Pons (tissue), 1 donor: ENCODE measurements at regions not wholly inside any gene's neighbourhood (a gene's known extent, or its start where the extent isn't known, plus 50 kb on each side); places are given as distances from the start of the nearest gene placed in this dataset.

ENCODE experiments used
- DNase-seq: peaks from one replicate; pipeline ENCODE4 v3.0.0-alpha.2; 2016; ENCODE audit warnings: low spot score

DNA sequence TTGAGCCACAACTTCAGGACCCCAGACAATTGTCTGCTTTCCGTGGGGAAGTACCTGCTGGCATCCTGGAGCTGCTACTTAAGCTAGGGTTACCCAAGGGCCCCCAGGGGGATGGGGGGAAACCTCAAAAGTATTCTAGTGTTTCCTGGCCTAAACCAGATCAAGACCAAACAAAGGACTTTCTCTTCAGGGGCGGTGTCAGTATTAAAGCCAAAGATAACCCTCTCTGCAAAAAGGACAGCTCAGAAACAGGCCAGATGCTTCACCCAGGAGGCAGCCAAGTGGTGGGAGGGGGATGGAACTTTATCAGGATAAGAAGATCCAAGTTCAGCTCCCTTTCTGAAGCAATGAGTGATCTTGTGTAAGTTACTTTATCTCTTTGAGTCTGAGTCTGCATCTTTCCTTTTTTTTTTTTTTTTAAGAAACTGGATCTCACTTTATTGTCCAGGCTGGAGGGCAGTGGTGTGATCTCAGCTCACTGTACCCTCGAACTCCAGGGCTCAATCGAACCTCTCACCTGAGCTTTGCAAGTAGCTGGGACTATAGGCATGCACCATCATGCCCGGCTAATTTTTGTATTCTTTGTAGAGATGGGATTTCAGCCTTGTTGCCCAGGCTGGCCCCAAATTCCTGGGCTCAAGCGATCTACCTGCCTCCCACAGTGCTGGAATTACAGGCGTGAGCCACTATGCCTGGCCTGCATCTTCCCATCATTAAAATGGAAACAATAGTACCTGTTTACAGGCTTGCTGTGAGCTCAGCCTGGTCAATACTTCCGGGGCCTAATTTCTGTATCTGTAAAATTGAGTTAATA is 151.8 kb upstream of the PTPRM start:
- DNase-seq: no peak

DNA sequence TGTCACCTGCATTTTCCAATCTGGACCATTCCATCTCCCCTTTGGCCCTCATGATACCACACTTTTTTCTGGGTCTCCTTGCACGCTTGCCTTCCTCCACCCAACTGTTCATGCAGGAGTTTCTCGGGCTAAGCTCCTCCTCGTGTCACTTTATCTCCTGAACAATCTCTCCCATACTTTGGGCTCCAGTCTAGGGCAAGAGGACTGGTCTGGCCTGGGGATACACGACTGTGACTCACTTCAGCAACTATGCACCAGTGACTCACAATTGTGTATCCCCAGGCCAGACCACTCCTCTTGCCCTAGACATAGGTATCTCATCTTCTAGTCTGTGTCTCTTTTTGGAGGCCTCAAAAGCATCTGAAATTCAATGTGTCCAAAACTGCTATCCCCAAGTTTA is 149.4 kb upstream of the PTPRM start:
- DNase-seq: no peak

DNA sequence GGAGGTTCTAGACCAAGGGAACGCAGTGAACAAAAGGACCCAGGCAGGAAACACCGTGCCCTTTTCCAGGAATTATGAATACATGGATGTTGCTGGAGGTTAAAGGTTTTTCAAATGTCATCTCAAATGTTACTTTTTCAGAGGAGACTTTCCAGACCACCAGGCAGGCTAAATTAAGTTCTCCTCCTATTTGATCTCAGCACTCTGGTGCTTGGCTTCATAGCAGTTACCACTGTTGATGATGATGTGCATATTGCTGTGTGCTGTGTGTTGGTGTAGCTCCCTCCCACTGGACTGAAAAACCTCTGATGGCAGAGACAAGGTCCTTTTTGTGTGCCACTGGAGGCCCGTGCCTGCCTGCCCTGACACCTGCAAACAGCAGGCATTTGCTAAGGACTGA is 137.3 kb upstream of the PTPRM start:
- no peak for DNase-seq

DNA sequence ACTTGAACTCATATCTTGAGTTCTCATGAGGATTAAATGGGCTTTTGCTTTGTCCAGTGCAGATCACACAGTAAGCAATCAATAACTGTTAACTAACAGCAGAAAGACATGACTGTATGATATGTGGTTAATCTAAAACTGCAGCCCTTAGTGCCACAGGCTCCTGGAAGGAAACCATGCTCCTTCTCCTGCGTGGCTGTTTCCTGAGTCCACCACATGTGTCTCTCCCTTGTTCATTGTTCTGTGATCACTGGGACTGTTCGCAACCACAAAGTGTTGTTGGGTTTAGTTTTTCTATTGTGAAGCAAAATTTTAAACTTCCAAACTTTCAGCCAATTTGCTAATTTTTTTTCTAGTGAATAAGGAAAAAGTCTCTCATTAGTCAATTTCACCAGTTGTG is 130.9 kb upstream of the PTPRM start:
- no peak for DNase-seq

DNA sequence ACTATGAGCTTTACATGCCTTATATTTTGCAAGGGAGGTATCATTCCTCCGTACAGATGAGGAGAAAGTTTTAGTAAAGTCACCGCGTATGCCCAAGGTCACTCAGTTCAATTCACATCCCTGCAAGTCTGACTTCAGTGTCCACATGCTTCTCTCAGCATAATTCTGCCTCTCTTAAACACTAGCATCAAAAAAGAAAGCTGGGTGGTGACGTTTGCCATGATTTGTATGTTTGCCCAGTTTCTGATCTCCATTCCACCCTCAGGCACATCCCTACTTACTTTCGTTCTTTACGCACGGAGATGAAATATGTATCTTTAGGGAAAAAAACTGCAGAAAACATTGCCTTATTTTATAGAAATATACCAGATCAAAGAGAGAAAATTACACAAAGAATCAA is 129.2 kb upstream of the PTPRM start:
- DNase-seq: no peak

DNA sequence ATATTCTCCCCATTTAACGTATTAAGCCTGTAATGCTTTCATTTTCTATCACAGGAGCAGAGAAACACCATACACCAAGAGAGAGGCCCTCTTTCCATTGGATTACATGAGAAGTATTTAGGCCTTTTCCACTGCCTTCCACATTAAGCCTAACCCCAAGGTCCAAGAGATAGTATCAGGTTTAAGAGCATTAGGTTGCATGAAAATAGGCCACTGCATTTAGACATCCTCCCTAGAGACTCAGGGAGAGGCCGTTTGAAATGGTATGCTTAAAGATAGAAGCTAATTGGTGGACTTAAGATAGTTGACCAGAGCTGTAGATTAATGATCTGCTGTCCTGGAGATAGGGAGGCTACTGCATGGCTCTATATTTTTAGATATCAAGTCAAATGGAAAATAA is 128.5 kb upstream of the PTPRM start:
- no peak for DNase-seq

DNA sequence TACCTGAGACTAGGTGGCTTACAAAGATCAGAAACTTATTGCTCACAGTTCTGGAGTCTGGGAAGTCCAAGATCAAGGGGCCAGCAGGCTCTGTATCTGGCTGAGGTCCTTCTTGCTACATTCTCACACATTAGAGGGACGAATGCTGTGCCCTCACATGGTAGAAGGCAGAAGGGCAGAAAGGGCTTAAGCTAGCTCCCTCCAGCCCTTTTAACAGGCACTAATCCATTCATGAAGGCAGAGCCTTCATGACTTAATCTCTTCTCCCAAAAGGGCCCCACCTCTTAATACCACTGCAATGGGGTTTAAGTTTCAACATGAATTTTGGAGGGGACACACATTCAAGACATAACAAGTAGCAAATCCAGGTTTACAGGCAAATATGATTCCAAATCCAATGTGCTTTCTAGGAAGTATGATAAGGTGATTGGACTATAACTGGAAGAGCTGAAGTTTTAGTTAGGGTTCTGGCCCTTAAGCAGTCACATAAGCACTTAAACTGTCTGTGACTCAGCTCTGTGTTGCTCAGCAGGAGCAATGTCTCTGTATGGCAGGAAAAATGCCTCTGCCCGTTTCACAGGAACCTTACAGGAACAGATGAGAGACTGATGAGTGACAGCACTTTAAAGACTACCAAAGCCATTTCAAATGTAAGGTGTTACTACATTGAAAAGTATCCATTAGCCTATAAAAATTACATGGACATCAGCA is 119.6 kb upstream of the PTPRM start:
- no peak for DNase-seq

DNA sequence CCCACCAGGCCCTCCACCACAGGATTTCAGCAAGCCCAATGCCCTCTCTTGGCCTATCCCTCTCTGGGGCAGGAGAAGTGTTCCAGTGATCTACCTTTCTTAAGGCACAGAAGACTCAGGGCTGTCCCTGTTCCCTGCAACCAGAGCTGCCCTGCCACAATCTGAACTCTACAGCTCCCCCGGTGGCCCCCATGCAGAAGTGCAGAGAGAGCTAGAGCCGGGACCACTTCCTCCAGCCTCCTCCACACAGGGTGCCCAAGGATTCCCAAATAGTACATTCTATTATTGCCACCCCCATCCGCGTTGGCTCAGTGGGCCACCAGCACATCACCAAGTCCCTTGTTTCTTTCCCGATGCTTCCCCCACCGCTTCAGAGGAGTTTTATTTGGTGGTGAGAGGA is 114.8 kb upstream of the PTPRM start:
- no peak for DNase-seq

DNA sequence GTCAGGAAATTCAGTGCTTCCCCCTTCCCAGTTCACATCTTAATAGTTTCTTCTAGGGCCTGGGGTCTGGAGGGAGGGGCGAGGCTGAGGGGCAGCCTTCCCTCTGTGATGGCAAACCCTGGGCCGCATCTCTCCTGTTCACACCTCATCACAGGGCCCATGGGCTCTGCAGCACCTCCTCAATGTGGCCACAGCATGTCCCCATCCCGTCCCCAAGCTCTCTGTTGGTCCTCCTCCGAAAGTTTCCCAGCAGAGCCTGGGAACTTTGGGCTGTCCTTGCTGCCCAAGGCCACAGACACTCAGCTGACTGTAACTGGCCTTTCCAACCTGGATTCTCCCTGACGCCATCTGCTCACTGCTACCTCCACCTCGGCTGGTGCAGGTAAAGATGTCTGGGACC is 112.7 kb upstream of the PTPRM start:
- DNase-seq: no peak

DNA sequence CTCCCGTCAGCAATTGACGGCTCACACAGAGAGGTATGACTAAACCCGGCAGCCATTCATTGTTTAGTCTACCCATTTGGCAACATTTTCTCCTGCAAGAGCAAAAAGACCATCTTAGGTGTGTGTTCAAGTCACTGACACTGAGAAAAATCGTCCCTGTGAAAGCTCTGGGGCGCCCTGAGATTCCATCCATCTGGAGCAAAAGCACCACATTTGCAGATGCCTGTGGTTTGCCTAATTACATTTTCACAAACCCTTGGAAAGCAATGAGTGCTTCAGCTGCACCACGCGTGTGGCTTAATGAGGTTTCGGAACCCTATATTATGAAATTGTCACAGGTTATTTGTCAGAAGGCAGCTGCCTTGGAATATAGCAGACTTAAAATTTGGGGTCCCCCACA is 110.7 kb upstream of the PTPRM start:
- no peak for DNase-seq

DNA sequence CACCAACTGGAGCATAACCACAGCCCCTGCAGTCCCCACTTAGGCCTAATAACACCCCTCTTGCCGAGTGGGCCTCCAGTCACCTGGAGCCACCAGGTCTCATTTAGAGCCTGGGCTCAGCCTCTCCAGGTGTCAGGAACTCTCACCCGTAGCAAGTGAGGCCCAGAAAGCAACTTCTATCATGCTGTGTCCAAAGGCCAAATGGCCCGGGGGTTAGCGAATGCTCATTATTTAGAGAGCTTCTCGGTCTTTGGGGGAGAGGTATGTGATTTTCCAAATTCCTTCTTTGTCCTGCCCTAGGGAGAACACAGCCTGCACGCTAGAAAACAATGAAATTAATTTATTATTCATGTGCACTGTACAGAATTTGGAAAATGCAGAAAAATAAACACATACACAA is 109.9 kb upstream of the PTPRM start:
- DNase-seq: no peak

DNA sequence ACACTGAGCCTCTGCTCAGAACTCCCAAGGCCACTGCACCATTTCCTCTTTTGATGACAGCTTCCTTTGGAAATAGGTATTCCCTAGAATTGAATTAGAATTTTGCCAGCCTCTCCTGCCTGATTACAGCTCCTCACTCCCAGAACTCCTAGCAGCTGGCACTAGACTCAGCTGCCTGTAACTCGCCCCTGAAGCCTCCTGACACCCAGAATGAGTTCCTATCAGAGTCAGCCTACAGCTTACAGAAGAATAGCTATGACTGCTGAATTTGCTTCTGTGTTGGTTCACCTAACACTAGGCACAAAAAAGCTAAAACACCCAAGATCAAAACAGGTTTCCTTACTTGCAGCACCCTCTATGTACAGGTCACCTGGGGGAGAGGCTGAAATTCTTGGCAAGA is 108.2 kb upstream of the PTPRM start:
- no peak for DNase-seq

DNA sequence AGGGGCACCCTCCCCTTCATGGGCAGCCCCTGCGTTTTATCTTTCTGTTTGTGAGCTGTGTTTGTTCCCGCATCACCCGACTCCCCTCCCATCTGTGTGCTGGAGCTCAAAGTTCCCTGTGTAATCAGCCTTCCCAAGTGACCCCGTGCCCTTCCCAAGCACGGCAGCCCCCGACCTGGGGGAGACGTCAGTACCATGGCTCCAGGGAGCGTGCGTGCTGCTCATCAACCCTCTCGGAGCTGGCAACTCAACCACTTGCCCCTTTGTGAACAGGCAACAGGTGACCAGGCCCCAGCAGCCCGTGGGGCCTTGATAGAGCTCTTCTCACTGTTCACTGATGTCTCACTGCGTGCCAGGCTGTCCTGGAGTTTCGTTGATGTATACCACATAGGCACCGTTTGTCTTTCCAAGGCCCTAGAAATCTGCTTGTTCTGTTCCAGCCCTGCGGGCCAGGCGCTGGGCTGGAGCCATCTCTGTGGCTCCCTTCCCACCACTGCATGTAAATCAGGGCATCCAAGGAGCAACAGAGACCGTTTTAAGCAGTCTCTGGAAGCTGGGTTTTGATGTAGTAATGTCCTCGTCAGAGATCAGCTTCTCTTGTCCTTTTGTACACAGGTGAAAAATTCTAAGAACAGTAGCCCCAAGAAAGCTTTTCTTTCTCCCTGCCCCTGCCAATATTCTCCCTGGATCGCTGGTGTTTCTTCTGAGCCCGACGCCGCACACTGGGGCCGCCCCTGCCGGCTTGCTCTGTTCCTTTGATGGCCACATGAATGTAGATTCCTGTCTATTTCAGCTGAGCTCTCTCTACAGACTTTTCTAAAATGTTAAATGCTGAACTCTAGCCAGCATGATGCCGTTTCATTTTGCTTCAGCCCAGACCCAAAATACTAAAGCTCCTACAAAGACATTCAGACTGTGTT is 107.0 kb upstream of the PTPRM start:
- peak; percentile 37 for DNase-seq

DNA sequence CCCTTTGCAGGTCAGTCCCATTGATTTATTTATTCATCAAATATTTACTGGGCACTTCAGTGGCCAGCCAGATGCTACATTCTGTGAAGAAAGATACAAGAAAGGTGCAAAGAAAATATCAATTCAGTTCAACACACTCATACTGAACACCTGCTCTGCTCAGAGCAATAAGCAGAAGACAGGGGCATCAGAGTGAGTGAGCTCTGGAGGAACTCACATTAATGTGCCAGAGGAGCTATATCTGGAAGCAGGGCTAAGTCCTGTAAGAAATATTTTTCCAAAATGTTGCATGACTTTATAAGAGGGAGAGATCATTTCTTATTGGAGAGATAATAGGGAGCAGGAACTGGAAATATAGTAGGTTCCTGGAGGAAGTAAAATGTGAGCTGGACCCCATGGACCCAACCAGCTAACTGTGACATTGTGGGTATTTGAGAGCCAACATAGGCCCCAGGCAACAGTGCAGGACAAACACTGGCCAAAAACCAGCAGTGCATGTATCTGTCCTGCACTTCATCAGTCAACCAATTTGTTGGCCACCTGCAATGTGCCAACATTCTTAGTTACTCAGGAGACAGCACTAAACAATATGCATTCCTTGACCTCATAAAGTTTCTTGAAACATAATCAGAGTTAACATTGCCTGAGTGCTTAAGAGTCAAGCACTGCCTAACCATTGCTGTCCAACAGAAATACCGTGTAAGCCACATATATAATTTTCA is 102.7 kb upstream of the PTPRM start:
- DNase-seq: no peak

DNA sequence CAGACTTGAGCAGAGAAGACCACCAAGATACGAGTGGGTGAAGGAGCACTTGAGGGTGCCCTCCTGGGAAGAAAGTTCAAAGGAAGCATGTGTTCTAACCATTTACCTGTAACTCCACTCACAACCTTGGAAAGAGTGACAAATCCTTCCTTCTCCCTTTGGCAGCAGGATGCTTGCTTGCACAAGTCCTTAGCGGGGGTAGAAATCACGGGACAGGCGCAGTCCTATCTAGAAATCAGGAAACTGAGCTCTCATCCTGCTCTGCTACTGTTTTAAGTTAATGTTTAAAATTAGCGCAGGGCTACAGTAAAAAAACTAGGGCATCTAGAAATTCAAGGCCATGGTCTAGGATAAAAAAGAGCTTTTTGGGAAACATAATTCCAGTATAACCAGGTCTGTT is 100.9 kb upstream of the PTPRM start:
- DNase-seq: no peak

DNA sequence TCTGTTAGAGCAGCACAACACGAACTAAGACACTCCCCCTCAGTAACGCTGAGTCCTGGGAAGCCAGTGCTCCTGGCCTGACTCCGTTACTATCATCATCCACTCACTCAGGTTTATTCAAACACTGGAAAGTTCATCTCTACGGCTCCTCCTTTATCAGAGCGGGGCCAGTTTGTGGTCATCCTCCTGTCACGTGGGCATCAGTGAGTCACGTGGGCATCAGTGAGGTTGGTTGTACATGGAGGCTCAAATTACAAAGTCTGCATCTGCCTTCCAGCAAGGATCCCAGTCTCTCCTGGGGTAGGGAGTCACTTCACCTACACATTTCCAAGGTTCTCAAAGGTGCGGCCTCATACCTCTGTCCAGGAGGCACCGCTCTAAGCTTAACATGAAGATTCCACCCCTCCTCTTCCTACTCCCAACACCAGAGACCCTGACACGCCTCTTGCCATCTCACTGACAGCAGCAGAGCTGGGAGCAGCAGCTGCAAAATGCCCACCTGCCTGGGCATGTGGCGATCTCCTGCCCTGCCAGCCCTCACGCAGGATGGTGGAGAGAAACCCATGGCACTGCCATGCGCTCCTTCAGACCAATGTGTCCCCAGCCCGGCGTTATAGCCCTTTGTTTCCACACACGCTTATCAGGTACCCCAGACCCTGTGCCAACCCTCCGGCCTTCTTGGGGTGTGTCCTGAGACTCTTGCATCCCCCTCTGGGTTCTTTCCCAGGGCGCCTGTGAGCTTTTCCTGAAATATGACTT is 99.2 kb upstream of the PTPRM start:
- DNase-seq: no peak

DNA sequence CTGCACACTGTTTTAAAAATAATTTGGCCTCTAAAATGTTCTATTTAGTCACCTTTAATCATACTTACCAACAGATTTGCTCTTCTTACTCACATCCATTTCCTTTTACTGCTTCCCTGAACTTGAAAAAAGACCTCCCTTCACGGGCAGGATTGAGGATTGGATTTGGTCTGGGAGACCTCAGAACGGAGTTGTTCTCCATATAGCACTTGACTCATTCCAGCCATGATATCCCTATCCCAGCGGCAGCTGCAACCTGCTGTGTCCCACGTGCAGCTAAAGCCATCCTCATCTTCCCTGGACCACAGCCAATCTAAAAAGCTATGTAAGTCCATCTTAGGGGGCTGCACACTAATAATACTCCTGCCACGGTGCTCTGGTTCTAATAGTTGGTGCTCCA is 97.0 kb upstream of the PTPRM start:
- no peak for DNase-seq

DNA sequence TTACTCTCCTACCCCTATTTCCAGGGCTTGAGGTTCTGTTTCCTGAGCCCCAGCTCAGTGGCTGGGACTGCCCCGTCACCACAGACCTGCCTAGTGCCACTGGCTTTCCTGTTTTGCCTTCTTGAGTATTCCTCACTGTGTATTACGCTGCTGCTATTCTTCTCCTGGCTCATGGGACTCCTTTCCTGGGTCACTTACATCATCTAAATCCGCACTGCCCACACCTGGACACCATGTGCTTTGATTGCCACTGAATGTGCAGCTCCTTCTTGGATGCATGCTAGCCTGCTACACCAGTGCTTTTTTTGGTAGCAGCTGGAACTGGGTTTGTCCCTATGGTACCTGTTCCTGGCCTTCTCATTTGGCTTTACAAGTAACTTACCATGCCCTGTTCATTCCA is 96.6 kb upstream of the PTPRM start:
- DNase-seq: no peak

DNA sequence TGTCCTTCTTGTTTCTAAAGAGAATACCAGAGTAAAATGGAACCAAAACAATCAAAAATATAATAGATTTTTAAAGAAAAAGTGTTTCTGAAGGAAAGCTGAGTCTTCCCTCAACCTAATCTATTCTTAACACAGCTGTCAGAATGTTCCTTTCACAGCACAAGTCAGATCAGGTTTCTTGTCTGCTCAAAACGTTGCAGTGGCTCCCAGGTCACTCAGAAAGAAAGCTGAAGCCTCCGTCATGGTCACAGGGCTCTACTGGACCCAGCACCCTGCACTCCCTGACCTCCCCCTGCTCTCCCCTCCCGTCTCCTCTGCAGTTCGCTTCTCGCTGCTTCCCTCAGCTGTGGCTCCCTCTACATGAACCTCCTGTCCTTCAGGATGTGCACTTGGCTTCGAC is 90.7 kb upstream of the PTPRM start:
- DNase-seq: no peak

DNA sequence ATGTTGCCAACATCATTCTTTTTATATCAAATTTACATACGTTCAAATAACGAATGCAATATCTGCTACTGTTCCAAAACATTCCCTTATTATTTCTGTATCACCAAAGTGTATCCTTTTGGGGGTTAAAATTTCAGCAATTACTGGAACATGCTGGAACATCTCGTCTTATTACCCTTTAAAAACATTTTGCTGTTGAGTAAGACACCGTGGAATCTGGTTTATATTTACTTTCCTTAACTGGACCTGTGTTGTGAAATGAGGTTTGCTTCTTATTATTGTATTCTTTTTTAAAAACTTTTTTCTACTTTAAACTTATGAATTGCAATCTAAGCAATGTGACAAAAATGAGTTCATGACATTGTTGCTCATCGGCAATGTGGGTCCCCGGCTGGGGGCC is 87.4 kb upstream of the PTPRM start:
- no peak for DNase-seq

DNA sequence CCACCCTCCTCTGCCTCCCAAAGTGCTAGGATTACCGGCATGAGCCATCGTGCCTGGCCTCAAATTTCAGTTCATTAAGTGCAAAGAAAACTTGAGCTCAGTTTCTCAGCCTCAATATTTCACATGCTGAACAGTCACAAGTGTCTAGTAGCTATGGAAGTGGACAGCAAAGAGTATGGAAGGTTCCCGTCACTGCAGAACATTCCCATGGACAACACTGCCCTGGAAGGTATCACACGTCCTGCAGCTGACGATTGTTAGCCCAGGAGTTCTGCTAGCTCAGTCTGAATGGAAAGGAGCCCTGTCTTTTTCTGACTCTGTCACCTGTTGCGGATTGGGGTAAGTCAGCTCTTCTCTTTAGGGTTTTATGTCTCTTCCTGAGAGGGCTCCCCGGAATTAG is 86.2 kb upstream of the PTPRM start:
- no peak for DNase-seq
